ENCODE measurements at regions not wholly inside any gene's neighbourhood (a gene's known extent, or its start where the extent isn't known, plus 50 kb on each side); places are given as distances from the start of the nearest gene placed in this dataset.

DNA sequence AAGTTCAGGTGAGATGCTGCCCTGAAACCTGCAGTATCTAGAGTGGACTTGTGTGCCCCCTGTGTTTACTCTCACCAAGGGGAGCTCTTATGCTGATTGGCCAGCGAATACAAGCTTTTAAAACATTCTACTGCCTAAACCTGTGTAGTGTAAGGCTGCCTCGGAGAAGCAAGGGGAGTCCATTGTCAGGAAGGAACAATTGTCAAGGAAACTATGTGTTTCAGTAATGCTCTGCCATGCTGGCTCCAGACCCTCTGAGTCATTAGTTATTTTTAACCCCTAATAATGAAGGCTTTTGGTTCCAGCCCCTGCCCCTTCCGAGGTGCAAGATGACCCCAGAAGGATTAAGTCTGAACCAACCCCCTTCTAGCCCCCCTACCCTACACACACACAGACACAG, 66.1 kb upstream of the CHMP2B start (continued):
- TF ChIP-seq ZBTB33 (IDR thresholded peaks at IDR 0.05; ENCODE audit: borderline replicate concordance, low read depth): no peak
- no peak for TF ChIP-seq IRF3 (IDR thresholded peaks at IDR 0.05; ENCODE audit: low read depth, low read length)
- no peak for TF ChIP-seq ELF1 (IDR thresholded peaks at IDR 0.05)

DNA sequence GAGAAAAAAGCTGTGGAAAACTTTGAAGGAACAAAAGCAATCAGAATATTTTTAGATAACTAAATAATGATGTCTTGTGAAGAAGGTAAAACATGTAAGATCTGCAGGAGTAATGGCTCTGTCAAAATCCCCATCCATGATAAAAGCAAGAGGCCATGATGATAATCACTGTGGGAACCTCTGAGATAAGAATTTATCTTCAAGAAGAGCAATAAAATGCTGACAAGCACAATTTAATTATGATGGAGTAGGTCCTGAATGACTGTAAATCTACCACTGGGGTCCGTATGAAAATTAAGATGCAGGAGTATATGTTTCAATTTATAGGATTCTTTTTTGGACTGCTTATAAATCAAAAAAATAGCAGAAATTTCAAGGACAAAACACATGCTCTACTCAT, 68.3 kb upstream of the CHMP2B start:
- ChIA-PET POLR2A (no interaction called here), CTCF (interaction anchor here (2.5 kb wide), 1 partner anchor 13 kb away, joined by 10 read pairs; no protein-coding TSS in a partner anchor)
- Histone ChIP-seq H3K9ac (no peak overlapping the region), H4K20me1 (ENCODE audit: insufficient read depth) (no peaks in the 10 kb centered on the region), H3K4me1 (ENCODE audit: control insufficient read depth in 1 of 2, insufficient read depth in 2 of 2, low read depth in 1 of 2, low read length in 1 of 2) (no peaks in the 10 kb centered on the region), H3K4me2 (no peak overlapping the region), H3K36me3 (replicated peaks in 1 of 2; ENCODE audit: control insufficient read depth in 1 of 2, insufficient read depth in 2 of 2, low read length in 1 of 2) (no peaks in the 10 kb centered on the region), H3K27me3 (ENCODE audit: insufficient read depth) (no peaks in the 10 kb centered on the region), H3K79me2 (ENCODE audit: insufficient read depth) (no peaks in the 10 kb centered on the region), H3K4me3 (ENCODE audit: low read depth in 2 of 2, low read length in 1 of 2) (no peak overlapping the region), H3F3A (replicated peaks; ENCODE audit: insufficient read depth) (no peaks in the 10 kb centered on the region), H2AFZ (ENCODE audit: low read depth) (no peak overlapping the region), H3K9me3 (no peaks in the 10 kb centered on the region), H3K9me2 (no peaks in the 10 kb centered on the region), H3K27ac (ENCODE audit: low read depth in 2 of 2, low read length in 1 of 2) (no peak overlapping the region)
- WGBS (ENCODE audit: low lambda C conversion rate): 20% methylated on average over 1 of the region's 1 CpG
- TF ChIP-seq POLR2AphosphoS5 (IDR thresholded peaks at IDR 0.05; ENCODE audit: low read depth, low read length): no peak
- TF ChIP-seq, protein P1, sequence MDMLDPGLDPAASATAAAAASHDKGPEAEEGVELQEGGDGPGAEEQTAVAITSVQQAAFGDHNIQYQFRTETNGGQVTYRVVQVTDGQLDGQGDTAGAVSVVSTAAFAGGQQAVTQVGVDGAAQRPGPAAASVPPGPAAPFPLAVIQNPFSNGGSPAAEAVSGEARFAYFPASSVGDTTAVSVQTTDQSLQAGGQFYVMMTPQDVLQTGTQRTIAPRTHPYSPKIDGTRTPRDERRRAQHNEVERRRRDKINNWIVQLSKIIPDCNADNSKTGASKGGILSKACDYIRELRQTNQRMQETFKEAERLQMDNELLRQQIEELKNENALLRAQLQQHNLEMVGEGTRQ (IDR thresholded peaks at IDR 0.05; ENCODE audit: borderline replicate concordance, low read depth, low read length): no peak
- TF ChIP-seq ZBTB33 (IDR thresholded peaks at IDR 0.05; ENCODE audit: borderline replicate concordance, low read depth): no peak
- no peak for TF ChIP-seq GATA2 (CRISPR knock-in tag; IDR thresholded peaks at IDR 0.05)
- no peak for TF ChIP-seq NRF1 (IDR thresholded peaks at IDR 0.05; ENCODE audit: low read depth, low read length)
- no peak for TF ChIP-seq GABPA (IDR thresholded peaks at IDR 0.05; ENCODE audit: low read depth)
- DNase-seq: no peak

DNA sequence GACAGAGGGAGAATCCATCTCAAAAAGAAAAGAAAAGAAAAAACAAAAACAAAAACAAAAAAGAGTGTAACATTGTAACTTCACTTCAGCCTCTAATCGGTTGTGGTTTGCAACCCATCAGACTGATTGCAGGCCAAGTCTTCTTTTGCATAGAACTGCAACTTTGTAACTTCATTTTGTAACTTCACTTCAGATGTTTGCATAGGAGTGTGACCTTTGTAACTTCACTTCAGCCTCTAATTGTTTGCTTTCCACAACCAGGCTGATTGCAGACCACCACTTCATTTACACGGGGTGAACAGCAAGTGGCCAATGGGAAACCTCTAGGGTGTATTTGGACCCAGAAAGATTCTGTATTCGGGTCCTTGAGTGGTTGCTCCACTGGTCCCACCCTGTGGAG, 79.1 kb upstream of the CHMP2B start:
- 4% methylated on average over 3 of the region's 3 CpGs for WGBS (ENCODE audit: low lambda C conversion rate)
- Histone ChIP-seq H3K4me1 (ENCODE audit: control insufficient read depth in 1 of 2, insufficient read depth in 2 of 2, low read depth in 1 of 2, low read length in 1 of 2) (no peaks in the 10 kb centered on the region), H3F3A (replicated peaks; ENCODE audit: insufficient read depth) (no peaks in the 10 kb centered on the region), H3K27me3 (ENCODE audit: insufficient read depth) (no peaks in the 10 kb centered on the region), H3K9me2 (no peaks in the 10 kb centered on the region), H2AFZ (ENCODE audit: low read depth) (no peak overlapping the region), H4K20me1 (ENCODE audit: insufficient read depth) (no peaks in the 10 kb centered on the region), H3K4me3 (ENCODE audit: low read depth in 2 of 2, low read length in 1 of 2) (no peak overlapping the region; a peak in 1 of 4 replicates), H3K9me3 (no peaks in the 10 kb centered on the region), H3K27ac (ENCODE audit: low read depth in 2 of 2, low read length in 1 of 2) (no peak overlapping the region), H3K36me3 (replicated peaks in 1 of 2; ENCODE audit: control insufficient read depth in 1 of 2, insufficient read depth in 2 of 2, low read length in 1 of 2) (no peaks in the 10 kb centered on the region), H3K79me2 (ENCODE audit: insufficient read depth) (no peaks in the 10 kb centered on the region), H3K4me2 (peak overlapping the region; percentile 47; the same call in 1 of the 2 replicates), H3K9ac (no peak overlapping the region)
- no peak for DNase-seq
- TF ChIP-seq ZBTB33 (IDR thresholded peaks at IDR 0.05; ENCODE audit: borderline replicate concordance, low read depth): no peak
- no peak for TF ChIP-seq NRF1 (IDR thresholded peaks at IDR 0.05; ENCODE audit: low read depth, low read length)
- no peak for TF ChIP-seq TAF1 (IDR thresholded peaks at IDR 0.05; ENCODE audit: borderline replicate concordance, low read depth, low read length)
- TF ChIP-seq NFIC (IDR thresholded peaks at IDR 0.05; ENCODE audit: borderline replicate concordance): no peak
- TF ChIP-seq TCF12 (IDR thresholded peaks at IDR 0.05): no peak
- no peak for TF ChIP-seq SMC3 (IDR thresholded peaks at IDR 0.05; ENCODE audit: low read depth, low read length)
- ChIA-PET POLR2A (no interaction called here), CTCF (no interaction called here)

Measured in SK-N-SH (cell line).